Loucy (cell line): ENCODE measurements at regions not wholly inside any gene's neighbourhood (a gene's known extent, or its start where the extent isn't known, plus 50 kb on each side); places are given as distances from the start of the nearest gene placed in this dataset.

ENCODE experiments used
- CTCF ChIP-seq: fragments of 200-600 bp; sonication (generic); conservative IDR thresholded peaks from 2 replicates; pipeline ENCODE4 v1.5.1; 2014; ENCODE audit warnings: mild to moderate bottlenecking, antibody characterized with exemption, low read length
- EZH2phosphoT487 ChIP-seq: fragments of 200-600 bp; IDR thresholded peaks from 2 replicates; pipeline ENCODE4 v1.6.1; 2018; ENCODE audit warnings: antibody characterized with exemption, mild to moderate bottlenecking, moderate library complexity, borderline replicate concordance

DNA sequence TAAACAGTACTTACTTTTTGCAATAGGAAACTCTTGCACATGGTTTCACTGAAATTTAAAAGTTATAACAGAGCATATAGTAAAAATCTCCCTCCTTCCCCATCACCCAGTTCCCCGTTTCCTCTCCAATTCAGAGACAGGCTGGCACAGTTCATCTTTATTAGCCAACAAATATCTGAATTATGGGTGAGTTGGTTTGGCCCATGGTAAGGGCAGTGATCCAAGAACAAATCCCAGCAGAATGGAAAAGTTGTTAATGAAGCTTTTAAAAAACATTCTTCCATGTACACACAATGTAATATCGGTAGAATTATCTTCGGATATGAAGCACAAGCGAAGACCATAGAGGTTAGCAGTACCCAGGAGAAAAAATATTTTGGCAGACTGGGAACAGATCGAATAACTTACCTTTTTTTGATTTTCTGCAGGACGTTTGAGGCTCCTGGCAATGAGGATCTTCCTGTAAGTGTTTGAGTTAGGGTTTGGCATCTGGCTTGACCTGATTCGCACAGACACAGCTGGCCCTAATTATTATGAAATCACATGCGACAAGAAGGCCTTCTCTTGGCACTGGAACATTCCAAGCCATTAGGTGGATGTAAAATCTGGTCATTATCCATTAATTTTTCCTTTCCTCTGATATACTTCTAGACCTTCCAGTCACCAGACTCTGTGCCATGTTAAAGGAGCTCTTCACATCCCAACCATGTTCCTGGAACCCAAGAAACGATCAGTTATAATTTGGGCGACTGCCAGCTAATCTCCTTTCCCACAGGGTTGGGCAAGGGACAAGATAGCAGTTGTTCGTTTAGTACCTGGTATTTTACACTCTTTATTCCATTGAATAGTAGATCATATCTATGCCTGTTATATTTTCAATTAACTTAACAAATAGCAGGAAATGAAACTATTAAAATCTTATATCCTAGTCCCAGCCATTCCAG lies 139.4 kb upstream of the TSC22D1 start:
- TF ChIP-seq CTCF (no peak), EZH2phosphoT487 (no peak)
